NCI-H226 (cell line): ENCODE measurements at regions not wholly inside any gene's neighbourhood (a gene's known extent, or its start where the extent isn't known, plus 50 kb on each side); places are given as distances from the start of the nearest gene placed in this dataset.
A peak's percentile ranks its signal among the peaks of the same experiment; 100 is the strongest.
"Not testable (repeated sequence)": the region's sequence is repeated elsewhere in the genome, so short reads cannot be mapped to it uniquely, and the experiment has no call there.

Experiments
- DNase-seq: peaks from one replicate; pipeline ENCODE4 v3.0.0-alpha.2; 2015

DNA sequence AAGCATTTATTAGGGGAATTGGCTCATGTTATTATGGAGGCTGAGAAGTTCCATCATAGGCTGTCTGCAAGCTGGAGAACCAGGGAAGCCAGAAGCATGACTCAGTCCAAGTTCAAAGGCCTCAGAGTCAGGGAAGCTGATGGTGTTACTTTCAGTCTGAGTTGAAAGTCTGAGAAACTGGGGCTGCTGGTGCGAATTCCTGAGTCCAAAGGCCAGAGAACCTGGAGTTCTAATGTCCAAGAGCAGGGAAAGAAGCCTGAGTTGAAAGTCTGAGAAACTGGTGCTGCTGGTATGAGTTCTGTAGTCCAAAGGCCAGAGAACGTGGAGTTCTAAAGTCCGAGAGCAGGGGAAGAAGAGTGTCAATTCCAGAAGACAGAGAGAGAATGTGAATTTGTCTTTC lies 641.1 kb downstream of the ISL1 start:
- no peak for DNase-seq

DNA sequence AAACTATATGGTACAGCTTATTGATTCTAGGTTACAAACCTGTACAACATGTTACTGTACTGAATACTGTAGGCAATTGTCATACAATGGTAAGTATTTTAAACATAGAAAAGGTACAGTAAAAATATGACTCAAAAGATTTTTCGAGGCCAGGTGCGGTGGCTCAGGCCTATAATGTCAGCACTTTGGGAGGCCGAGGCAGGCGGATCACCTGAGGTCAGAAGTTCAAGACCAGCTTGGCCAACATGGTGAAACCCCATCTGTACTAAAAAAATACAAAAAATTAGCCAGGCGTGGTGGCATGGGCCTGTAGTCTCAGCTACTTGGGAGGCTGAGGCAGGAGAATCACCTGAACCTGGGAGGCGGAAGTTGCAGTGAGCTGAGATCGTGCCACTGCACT lies 646.6 kb downstream of the ISL1 start:
- not testable (repeated sequence) for DNase-seq

DNA sequence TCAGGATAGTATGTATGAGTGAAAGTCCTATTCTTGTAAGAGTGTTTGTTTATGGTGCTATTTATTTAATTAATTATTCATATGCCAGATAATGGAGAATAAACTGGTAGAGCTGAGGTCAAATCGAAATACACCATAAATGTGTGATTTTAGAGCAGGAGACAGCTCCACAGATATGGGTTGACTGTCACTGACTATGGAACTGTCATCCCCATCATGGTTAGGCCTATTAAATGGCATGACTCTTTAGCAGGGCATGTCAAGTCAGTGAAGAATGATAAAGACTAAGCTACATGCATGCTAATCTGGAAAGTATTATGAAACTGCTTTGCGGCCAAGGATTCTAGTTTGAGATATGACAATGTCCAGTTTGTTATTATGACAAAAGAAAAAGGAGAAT lies 658.6 kb downstream of the ISL1 start:
- DNase-seq, result no peak

DNA sequence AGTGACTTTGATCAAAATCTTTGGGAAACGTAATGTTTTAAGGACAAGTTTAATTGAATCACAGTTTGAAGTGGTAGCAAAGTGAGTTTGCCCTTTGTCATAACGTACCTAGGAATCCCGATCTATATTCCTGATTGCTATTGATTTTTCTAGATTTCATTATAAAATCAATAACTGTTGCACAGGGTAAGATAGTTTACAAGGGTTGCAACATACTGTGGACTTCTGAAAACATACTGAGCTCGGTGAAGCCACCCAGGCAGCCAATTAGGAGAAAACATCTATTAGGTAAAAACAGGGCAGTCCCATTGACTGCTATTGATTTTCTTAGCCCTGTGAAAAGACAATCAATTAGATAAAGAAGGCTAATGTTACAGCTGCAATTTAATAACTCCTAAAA lies 659.9 kb downstream of the ISL1 start:
- no peak for DNase-seq

DNA sequence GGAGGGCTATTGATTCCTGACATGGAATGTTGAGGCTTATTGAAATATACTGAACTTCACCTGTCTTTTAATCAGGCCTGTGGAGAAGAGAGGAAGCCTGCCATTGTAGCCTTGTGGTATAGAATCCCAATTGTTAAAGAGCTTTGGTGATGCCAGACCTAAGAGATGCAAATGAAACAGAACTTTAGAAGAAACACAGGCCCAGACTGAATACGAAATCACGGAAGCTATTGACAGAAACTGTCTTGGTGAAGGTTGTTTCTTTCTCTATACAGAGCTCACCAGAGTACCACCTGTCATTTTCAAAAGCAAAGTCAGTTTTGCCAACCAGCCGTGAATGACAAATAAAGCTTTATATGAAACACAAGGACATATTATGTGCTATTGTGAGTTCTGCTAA lies 660.3 kb downstream of the ISL1 start:
- DNase-seq, result no peak

DNA sequence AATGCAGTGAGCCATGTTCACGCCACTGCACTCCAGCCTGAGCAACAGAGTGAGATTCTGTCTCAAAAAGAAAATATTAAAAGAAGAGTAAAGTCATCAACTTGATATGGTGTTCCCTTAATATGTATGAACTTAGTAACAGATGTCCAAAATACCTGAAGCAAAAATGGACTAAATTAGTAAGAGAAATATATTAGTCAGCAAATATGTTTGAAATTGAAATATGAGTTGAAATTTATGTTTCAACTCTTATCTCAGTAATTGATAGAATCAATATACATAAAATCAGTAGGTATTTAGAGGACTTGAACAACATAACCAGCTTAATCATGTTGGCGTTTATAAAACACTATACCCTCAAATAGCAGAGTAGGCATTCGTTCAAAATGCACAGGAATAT lies 668.5 kb downstream of the ISL1 start:
- no peak for DNase-seq

DNA sequence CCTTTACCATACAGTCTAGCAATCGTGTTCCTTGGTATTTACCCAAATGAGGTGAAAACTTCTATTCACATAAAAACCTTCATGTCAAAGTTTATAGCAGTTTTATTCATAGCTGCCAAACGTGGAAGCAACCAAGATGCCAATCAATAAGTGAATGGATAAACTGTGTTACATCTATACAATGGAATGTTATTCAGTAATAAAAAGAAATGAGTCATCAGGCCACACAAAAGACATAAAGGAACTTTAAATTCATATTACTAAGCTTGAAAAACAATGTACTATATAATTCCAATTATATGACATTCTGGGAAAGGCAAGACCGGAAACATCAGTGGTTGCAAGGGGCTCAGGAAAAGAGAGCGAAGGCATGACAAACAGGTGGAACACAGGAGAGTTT lies 679.9 kb downstream of the ISL1 start:
- DNase-seq, result no peak

DNA sequence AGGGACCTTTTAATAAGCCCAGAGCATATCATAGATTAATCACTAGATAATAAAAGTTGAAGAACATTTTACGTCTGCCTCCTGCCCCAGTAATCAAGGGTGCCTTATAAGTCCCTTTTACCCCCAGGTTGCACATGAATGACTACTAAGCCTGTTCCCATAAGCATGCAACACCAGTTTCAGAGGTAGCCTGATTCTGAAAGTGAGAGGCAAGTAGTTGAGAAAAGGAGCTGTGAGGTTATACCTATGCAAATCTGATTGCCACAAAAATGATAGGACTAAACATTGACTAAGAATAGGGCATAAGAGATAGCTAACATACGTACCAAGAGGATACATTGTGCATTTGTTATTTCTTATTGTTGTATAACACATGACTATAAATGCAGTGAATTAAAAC lies 681.9 kb downstream of the ISL1 start:
- DNase-seq, result no peak

DNA sequence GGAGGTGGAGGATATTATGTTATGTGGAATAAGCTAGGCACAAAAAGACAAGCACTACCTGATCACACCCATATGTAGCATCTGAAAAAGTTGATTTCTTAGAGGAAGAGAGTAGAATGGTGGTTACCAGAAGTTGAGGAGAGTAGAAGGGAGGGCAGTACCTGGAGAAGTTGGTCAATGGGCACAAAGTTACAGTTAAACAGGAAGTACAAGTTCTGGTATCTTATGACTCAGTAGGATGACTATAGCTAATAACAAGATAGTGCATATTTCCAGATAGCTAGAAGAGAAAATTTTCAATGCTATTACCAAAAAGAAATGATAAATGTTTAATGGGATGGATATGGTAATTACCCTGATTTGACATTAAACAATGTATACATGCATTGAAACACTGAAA lies 686.7 kb downstream of the ISL1 start:
- DNase-seq, result peak; percentile 6

DNA sequence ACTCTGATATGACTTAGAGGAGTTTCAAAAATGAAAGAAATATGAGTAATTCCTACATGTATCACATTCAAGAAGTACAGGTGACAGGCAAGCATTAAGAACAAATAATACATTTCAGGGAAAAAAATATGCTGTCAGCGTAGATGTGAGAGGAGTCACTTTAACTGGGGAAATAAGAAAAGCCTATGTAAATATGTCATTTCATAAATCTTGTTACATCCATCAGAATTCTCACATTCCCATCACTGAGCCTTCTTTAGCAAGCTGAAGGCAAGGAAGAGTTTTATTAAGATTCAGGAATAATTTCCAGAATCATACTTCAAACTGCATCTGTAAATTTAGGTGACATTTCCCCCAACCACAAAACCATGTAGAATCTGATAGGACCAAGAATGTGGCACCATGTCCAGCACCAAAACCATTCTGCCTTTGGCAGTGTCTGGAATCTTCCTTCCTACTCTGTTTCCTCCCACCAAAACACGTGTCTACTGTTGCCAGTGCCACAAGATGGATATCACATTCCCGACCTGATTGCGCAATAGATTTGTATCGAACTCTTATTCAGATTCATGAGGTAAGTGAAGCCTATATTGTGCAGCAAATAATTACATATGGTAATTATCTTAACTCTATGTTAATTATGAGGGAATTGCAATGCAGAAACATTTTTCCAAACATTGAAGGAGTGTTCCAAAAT lies 690.9 kb downstream of the ISL1 start:
- no peak for DNase-seq

DNA sequence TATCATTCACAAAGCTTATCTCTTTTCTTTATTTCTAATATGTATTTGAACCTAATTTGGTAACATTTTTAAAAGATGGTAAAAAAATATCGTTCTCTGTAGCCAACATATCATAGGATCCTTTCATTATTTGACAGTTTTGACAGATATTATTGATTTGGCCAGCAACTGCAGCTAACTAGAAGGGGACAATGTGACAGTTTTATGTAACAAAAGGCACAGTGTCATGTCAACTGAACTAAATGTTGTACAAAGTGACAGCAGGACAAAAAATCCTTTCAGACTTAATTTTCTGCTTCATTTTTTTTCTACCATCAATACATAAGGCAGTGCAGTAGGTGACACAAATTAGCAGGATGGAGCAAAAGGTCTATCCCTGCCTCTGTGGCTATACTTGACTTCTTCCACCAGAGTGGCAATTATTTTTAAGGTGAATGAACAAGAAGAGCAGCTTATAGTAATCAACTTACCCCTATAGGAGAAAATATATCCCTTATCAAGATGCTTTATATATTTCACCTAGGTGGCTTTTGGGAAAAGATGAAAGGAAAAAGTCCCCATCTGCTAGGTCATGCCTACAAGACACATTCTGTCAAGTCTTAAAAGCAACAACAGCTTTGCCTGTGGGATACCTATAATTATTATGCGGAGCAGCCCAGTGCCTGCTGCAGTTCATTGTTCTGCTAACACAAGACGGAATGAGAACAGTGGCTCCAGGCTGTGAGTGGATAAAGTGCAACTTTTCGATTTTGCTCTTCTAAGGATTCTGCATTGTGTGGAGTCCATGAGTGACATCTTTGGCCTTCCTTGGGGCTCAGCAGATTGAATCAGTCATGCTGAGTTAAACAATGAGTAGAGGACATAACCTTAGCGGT lies 694.9 kb downstream of the ISL1 start:
- no peak for DNase-seq

DNA sequence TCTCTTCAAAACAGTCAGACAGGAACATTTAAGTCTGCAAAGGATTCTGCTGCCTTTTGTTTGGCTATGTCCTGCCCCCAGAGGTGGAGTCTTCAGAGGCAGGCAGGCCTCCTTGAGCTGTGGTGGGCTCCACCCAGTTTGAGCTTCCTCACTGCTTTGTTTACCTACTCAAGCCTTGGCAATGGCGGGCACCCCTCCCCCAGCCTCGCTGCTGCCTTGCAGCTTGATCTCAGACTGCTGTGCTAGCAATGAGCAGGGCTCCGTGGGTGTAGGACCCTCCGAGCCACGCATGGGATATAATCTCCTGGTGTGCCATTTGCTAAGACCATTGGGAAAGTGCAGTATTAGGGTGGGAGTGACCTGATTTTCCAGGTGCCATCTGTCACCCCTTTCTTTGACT lies 685.4 kb upstream of the ITGA1 start:
- DNase-seq, result not testable (repeated sequence)

DNA sequence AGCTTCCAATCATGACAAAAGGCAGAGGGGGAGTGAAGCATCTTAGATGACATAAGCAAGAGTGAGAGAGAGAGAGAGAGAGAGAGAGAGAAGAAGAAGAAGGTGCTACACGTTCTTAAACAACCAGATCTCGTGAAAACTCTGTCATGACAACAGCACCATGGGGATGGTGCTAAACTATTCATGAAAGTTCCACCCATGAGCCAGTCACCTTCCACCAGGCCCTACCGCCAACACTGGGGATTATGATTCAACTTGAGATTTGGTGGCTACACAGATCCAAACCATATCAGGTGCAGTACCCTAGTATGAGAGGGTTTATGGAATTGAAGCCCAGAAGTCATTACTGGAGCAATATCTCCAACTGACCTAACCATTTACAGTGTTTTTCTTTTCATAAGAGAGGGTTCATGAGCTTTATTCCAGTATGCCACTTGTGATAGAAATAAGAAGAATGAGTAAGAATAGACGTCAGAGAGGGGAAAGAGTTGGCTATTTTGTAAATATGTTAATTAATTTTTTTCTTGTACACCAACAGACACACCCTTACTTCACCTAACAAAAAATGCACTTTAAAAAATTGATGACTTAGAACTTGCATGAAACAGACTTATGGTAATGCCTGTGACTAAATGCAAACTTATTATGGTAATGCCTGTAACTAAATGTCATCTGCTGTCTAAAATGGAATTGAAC lies 680.4 kb upstream of the ITGA1 start:
- DNase-seq, result no peak

DNA sequence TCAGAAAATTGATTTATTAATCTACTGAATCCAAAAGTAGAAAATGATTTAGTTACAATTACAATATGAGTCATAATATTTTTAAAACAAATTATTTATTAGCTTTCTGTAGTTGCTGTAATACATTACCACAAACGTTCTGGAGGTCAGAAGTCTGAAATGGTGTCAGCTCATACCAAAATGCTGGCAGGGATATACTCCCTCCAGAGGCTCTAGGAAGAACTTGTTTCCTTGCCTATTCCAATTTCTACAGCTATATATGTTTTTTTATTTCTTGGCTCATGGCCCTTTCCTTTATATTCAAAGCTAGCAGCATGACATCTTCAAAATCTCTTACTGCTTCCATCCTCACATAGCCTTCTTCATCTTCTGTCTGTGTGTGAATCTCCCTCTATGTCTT lies 667.9 kb upstream of the ITGA1 start:
- DNase-seq, result no peak

DNA sequence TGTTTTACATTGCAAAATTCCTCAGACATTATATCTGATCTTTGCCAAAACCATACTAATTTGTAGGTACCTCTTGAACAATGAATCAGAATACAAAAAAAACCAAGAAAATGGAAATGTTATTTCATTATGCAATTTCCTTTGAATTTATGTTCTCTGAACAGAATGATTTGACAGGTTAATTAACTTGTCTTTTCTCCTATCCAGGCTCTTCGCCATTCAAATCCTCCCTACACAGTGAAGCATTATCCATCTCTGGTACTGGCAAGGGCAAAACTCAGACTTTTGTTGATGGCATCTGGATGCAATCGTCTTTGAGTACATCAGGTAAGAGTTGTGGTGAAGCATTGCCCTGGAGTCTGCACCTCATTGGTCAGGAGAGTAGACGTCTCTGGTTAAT lies 655.7 kb upstream of the ITGA1 start:
- no peak for DNase-seq

DNA sequence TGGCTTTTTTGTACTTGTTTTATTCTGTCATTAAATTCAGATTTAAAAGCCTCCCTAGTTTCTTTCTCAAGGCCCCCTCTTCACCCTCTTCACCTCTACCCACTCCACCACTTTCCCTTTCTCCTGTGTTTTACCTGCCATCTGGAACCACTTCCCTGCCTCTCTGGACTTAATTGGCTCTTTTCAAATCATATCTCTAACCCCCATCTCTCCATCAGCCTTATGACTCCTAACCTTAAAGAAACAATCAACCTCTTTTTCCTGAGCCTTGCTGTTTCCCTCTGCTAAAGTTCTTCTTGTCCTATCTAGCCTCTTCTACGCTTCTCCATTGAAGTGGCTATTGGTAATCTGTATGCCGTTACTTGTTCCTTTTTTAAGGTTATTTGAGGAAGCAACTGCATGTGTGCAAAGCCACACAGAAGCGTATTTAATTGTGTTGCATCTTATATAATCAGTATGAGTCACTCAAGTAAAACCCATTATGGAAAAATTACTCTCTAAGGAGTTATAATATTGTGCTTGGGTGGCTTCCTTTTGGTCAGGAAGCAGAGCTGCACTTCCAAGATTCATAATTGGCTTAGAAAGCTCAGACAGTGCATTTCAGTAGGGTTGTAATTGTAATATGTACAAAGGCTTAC lies 653.6 kb upstream of the ITGA1 start:
- DNase-seq, result no peak

DNA sequence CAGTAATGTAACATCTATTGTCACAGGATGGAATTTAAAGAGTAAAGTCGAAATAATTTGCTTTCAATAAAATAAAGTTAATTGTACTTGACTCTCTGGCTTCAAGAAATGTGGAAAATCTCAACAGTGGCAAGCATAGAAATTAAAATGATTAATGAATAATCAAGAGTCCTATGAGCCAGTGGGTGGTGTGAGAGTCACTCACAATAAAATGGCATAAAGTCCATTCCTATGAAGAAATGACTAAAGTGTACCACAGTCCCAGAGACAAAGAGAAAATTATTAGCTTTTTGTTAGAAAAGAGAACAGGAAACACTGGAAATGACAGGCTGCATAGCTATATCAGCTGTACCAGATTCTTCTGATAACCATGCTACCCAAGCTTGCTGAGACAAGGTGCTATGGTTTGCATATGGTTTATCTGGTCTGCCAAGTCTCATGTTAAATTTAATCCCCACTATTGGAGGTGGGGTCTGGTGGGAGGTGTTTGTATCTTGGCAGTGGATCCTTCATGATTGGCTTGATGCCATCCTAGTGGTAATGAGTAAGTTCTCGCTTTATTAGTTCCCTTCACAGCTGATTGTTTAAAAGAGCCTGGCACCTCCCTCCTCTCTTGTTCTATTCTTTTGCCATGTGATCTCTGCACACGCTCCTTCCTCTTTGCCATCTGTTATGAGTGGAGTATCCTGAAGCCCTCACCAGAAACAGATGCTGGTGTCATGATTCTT lies 647.7 kb upstream of the ITGA1 start:
- DNase-seq, result no peak

DNA sequence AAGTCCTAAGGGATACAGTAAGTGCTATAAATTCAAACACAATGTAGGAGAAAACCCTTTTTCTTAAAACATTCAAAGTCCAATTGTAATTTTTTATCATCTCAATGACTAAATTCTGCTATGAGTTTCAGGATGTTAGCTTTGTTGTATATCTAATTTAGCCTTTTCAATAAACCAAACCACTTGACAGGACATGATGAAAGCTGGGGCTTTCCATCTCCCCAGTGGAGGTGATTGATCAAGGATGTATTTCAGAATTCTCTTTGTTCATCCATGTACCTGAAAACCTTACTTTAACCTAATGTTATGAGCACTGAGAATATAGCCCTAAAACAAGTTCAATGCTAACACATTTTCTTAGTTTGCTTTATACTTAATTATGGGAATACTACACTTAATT lies 639.0 kb upstream of the ITGA1 start:
- no peak for DNase-seq

DNA sequence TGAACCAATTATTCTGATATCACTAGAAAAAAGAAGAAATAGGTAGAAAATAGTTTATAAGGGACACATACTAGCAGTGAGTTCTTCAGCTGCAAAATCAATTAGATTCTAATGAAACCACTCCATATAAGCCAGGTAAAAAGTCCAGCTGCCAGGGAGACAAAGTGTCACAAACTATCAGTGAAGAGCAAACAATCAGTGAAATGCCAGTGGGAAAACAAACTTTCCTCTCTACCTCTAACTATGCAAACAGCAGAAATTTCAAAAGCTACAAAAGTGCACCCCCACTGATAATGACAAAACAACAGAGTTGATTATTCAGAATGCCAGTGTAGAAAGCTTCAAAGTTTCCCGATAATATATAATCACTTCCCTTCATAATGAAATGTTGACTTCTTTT lies 637.2 kb upstream of the ITGA1 start:
- DNase-seq, result no peak

DNA sequence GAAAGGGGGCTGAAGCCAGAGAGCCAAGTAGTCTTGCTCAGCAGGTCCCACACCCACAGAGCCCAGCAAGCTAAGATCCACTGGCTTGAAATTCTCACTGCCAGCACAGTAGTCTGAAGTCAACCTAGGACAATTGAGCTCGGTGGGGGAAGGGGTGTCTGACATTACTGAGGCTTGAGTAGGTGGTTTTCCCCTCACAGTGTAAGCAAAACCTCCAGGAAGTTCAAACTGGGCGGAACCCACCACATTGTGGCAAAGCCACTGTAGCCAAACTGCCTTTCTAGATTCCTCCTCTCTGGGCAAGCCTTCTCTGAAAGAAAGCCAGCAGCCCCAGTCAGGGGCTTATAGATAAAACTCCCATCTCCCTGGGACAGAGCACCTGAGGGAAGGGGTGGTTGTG lies 630.9 kb upstream of the ITGA1 start:
- not testable (repeated sequence) for DNase-seq

DNA sequence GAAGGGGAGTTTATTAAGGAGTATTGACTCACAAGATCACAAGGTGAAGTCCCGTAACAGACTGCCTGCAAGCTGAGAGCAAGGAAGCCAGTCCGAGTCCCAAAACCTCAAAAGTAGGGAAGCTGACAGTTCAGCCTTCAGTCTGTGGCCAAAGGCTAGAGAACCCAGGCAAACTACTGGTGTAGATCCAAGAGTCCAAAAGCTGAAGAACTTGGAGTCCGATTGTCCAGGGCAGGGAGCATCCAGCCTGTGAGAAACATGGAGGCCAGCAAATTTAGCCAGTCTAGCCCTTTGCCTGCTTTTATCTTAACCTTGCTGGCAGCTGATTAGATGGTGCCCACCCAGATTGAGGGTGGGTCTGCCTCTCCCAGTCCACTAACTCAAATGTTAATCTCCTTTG lies 621.9 kb upstream of the ITGA1 start:
- not testable (repeated sequence) for DNase-seq

DNA sequence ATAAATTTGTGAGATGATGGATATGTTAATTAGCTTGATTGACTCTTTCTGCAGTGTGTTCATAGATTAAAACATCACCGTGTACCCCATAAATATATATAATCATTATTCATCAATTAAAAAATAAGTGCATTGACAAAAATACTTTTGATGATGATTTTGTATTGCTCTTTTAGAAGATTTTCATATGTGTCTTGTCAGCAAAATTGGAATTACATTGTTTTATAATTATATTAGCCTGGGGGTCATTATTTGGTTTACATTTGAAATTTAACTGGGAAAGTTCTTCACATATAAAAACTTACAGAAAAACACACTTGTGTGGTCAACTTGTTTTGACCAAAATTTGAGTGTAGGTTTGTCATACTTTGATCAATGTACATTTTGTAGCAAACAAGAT lies 614.6 kb upstream of the ITGA1 start:
- no peak for DNase-seq

DNA sequence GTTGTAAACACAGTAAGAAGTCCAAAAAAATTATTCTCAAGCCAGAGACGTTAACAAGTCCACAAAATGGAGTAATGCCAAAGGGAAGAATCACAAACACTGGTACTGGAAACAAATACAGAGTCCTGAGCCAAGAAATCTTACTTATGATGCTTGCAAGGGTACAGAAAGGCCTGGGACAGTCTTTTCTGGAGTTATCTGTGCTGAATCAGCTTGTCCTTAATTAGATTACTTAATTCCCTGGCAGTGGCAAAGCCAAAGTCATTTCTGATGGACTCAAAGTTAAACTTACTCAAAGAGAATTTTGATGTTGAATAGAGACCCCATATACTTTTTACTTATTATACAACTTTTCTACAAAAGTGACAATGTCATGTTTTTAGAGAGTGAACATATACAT lies 610.5 kb upstream of the ITGA1 start:
- no peak for DNase-seq
